Stimulated activated naive CD8-positive, alpha-beta T cell treated with anti-CD3 and anti-CD28 coated beads, Interleukin-15, amount 100 ng/mL, for 72 hours (primary cell): ENCODE measurements at regions not wholly inside any gene's neighbourhood (a gene's known extent, or its start where the extent isn't known, plus 50 kb on each side); places are given as distances from the start of the nearest gene placed in this dataset.
A peak's percentile ranks its signal among the peaks of the same experiment; 100 is the strongest.

ENCODE experiments used
- ATAC-seq: fragments of 150-1000 bp; cut with Tn5 transposase; 2 replicates; pipeline ENCODE4 v1.10.0; 2021; ENCODE audit warnings: mild to moderate bottlenecking, moderate library complexity
- DNase-seq, 2 donors: peaks; one replicate each; pipeline ENCODE4 v3.0.0; 2021 to 2022
- H3K27ac Mint-ChIP-seq, 2 donors: one replicate each; pipeline ENCODE4 v1.8.0; 2022; ENCODE audit warnings: mild to moderate bottlenecking in 2 of 2, mixed read lengths in 2 of 2, moderate library complexity in 2 of 2
- H3K27me3 Mint-ChIP-seq: one replicate; pipeline ENCODE4 v1.8.0; 2022; ENCODE audit warnings: mixed read lengths
- H3K4me1 Mint-ChIP-seq: one replicate; pipeline ENCODE4 v1.8.0; 2022; ENCODE audit warnings: mild to moderate bottlenecking, mixed read lengths
- H3K4me3 Mint-ChIP-seq, 2 donors: one replicate each; pipeline ENCODE4 v1.8.0; 2022; ENCODE audit warnings: mild to moderate bottlenecking in 2 of 2, mixed read lengths in 2 of 2, moderate library complexity in 1 of 2
- H3K9me3 Mint-ChIP-seq, 2 donors: one replicate each; pipeline ENCODE4 v1.8.0; 2022; ENCODE audit warnings: mixed read lengths in 2 of 2

DNA sequence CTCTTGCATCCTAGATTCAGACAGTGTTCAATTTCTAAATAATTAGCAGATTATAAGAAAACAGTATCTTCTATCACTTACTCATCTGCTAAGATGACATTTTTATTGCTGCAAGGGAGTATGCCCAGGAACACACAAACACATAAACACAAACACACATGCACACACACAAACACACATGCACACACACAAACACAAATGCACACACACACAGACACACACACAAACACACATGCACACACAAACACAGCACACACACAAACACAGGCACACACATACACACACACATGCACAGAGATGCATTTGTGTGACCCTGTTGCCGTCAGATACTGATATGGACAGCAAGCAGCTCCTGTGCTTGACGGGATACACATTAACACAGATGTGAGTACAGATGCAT lies 612.9 kb downstream of the IRX1 start:
- H3K4me3 Mint-ChIP-seq: no peak overlapping the region
- H3K4me1 Mint-ChIP-seq: no peaks in the 10 kb centered on the region
- no peaks in the 10 kb centered on the region for H3K27me3 Mint-ChIP-seq
- H3K27ac Mint-ChIP-seq: no peak overlapping the region
- DNase-seq (no peak), ATAC-seq (no peak)
- peaks cover 6 to 25% of the 10 kb centered on the region in 2 donors for H3K9me3 Mint-ChIP-seq

GRCh38 chr5:4208996-4209395 lies 613.4 kb downstream of the IRX1 start:
- ATAC-seq (no peak), DNase-seq (no peak)
- Mint-ChIP-seq H3K9me3 (peaks cover 10 to 25% of the 10 kb centered on the region in 2 donors), H3K4me1 (no peaks in the 10 kb centered on the region), H3K27me3 (no peaks in the 10 kb centered on the region), H3K27ac (no peak overlapping the region), H3K4me3 (no peak overlapping the region)

- no peak for ATAC-seq
- no peak for DNase-seq
- Mint-ChIP-seq H3K9me3 (peaks cover 12 to 25% of the 10 kb centered on the region in 2 donors), H3K27ac (no peak overlapping the region), H3K4me1 (no peaks in the 10 kb centered on the region), H3K27me3 (no peaks in the 10 kb centered on the region), H3K4me3 (no peak overlapping the region)
Measured at GRCh38 chr5:4212071-4212739, 616.6 kb downstream of the IRX1 start.

GRCh38 chr5:4212981-4213819 lies 617.6 kb downstream of the IRX1 start:
- no peak overlapping the region for H3K27ac Mint-ChIP-seq
- H3K9me3 Mint-ChIP-seq: peaks cover 12 to 22% of the 10 kb centered on the region in 2 donors
- no peak overlapping the region for H3K4me3 Mint-ChIP-seq
- no peaks in the 10 kb centered on the region for H3K4me1 Mint-ChIP-seq
- no peaks in the 10 kb centered on the region for H3K27me3 Mint-ChIP-seq
- ATAC-seq (no peak), DNase-seq (no peak)

- no peak for ATAC-seq
- H3K4me3 Mint-ChIP-seq: no peak overlapping the region
- H3K9me3 Mint-ChIP-seq: peaks cover 3 to 6% of the 10 kb centered on the region in 2 donors
- no peaks in the 10 kb centered on the region for H3K27me3 Mint-ChIP-seq
- no peaks in the 10 kb centered on the region for H3K4me1 Mint-ChIP-seq
- no peak for DNase-seq
- no peak overlapping the region for H3K27ac Mint-ChIP-seq
Measured at GRCh38 chr5:4215143-4215542, 619.5 kb downstream of the IRX1 start.

DNA sequence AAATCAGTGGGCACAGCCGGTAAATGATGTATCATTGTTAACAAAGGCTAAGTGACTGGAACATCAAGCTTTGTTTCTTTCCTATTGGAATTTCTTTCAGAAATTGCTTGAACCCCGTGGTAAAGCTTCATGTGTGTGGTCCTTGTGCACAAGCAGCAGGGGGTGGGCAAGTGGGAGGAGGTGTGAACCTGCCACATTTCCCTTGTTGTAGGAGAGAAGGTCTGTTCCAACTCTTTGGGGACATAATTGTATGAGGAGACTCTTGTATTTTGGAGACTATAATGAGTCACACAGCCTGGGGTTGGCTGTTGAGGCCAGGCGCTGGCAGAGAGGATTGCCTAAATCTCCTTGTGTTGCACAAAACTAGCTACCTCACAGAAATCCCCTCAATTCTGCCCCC lies 620.5 kb downstream of the IRX1 start:
- no peak overlapping the region for H3K27ac Mint-ChIP-seq
- no peak for DNase-seq
- ATAC-seq: no peak
- peaks cover 0 to 6% of the 10 kb centered on the region in 2 donors for H3K9me3 Mint-ChIP-seq
- no peaks in the 10 kb centered on the region for H3K27me3 Mint-ChIP-seq
- no peak overlapping the region for H3K4me3 Mint-ChIP-seq
- H3K4me1 Mint-ChIP-seq: no peaks in the 10 kb centered on the region

DNA sequence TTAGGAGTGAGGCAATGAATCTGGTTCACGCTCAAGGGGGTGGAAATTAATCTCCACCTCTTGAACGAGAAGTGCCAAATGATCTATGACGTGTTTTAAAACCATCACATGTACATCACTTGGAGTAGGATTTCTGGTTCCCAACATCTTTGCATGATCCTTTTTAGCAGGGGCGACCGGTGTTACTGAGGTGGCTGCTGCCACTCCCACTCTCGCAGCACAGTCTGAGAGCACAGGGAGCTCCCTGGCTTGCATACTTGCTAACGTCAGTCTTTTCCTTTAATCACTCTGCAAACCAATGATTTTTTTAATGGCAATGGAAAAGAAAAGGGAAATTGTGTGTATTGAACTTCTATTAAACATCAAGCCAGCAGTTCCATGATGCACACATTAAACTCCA lies 624.4 kb downstream of the IRX1 start:
- H3K4me1 Mint-ChIP-seq: no peaks in the 10 kb centered on the region
- no peak overlapping the region for H3K4me3 Mint-ChIP-seq
- no peak overlapping the region for H3K27ac Mint-ChIP-seq
- ATAC-seq (no peak), DNase-seq (no peak)
- H3K27me3 Mint-ChIP-seq: no peaks in the 10 kb centered on the region
- peaks cover 0 to 8% of the 10 kb centered on the region in 2 donors for H3K9me3 Mint-ChIP-seq

DNA sequence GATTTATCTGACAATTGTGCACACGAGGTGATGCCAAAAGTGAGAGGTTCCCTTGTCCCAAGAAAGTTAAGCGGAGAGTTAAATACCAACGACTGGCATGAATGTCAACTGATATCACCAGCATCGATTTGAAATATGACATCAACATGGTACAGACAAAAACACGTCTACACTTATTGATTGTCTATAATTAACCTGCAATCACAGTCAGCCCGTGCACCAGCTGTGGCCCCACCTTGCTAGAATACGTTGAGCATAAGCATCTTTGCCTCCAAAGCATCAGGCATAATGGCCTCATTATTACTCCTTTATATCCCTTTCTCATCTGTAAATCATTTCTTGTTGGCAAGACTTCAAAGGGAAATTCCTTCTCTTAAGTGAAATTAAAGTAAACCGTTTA lies 625.4 kb downstream of the IRX1 start:
- no peak overlapping the region for H3K27ac Mint-ChIP-seq
- no peak for ATAC-seq
- H3K27me3 Mint-ChIP-seq: no peaks in the 10 kb centered on the region
- DNase-seq: no peak
- H3K9me3 Mint-ChIP-seq: peaks cover 0 to 8% of the 10 kb centered on the region in 2 donors
- H3K4me3 Mint-ChIP-seq: no peak overlapping the region
- no peaks in the 10 kb centered on the region for H3K4me1 Mint-ChIP-seq

DNA sequence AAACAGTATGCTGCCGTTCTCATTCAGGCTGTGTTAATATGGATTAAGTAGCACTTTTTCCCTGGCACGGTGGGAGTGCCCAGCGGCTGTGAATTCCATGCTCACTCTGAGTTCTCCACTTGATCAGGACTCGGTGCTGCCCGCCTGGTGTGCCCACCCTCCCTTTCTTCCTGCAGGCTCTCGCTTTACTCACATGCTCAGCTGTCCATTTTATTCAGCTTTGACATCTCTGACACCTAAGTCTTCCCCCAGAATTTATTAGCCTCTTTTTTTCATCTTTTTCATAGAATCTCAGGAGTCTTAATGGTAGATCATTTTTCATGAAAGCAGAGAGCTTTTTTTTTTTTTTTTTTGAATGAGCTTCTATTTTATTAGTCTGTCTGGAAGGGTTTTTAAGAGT lies 626.5 kb downstream of the IRX1 start:
- DNase-seq: no peak
- Mint-ChIP-seq H3K9me3 (peaks cover 0 to 8% of the 10 kb centered on the region in 2 donors), H3K27me3 (no peaks in the 10 kb centered on the region)

DNA sequence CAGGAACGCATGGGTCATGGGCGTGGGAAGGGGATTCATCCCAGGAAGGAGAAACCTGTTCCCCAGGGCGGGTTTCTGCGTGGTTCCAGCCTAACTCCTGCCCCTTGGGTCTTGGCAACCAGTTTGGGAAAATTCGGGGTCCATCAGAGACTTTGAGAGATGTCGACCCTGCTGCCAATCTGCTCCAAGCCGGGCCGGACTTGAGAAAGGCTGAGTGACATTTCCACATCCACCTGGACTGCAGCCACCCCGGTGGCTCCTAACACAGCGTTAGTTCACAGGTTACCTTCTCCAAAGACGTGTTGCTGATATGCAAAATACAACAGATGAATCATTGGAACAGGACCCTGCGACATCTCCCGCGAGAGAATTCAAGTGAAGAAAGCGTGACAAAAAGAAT lies 627.2 kb downstream of the IRX1 start:
- H3K27ac Mint-ChIP-seq: no peak overlapping the region
- no peak overlapping the region for H3K4me3 Mint-ChIP-seq
- peaks cover 0 to 8% of the 10 kb centered on the region in 2 donors for H3K9me3 Mint-ChIP-seq
- no peaks in the 10 kb centered on the region for H3K4me1 Mint-ChIP-seq
- DNase-seq (no peak), ATAC-seq (no peak)
- H3K27me3 Mint-ChIP-seq: no peaks in the 10 kb centered on the region

More for the DNA sequence above, 626.5 kb downstream of the IRX1 start:
- ATAC-seq: no peak
- Mint-ChIP-seq H3K27ac (no peak overlapping the region), H3K4me3 (no peak overlapping the region), H3K4me1 (no peaks in the 10 kb centered on the region)

DNA sequence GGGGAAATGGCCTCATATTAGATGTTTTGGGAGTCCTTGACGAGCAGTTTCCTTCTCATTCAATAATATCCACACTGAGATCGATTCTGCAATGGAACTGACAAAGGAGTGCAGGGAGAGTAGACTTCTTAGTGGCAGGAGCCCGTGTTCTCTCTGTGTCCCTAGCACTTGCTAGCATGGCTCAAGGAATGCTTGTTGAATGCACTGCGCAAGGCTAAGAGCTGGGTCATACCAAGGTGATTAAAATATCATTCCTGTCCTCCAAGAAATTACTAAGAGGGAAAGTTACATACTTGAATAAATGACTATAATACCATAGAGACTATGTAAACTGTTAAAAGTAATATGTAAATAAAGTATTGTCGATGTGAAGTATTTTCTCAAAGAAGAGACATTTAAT lies 630.1 kb downstream of the IRX1 start:
- H3K9me3 Mint-ChIP-seq: peaks cover 0 to 8% of the 10 kb centered on the region in 2 donors

DNA sequence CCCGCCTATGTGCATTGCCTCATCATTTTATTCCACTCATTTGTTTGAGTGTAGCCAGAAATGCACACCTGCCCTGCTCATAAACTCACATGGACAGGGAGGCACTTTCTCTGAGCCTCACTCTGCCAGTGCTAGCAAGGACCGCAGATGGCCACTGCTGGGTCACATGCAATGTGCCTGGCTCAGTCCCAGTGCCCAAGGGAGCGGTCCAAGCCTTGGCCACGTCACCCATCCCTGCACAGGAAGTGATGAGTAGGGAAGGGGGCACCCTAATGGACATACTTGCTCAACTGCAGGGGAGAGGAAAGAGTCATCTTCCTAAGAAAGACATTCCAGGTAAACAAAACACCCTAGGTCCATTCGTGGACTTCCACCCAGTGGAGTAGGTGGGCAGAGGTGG lies 630.9 kb downstream of the IRX1 start:
- Mint-ChIP-seq H3K27ac (peak overlapping the region in 1 of 2 donors; percentile 65), H3K4me1 (no peaks in the 10 kb centered on the region), H3K4me3 (no peak overlapping the region), H3K27me3 (no peaks in the 10 kb centered on the region), H3K9me3 (peaks cover 0 to 8% of the 10 kb centered on the region in 2 donors)
- no peak for DNase-seq
- no peak for ATAC-seq

More for the DNA sequence above, 630.1 kb downstream of the IRX1 start:
- H3K27me3 Mint-ChIP-seq: no peaks in the 10 kb centered on the region
- H3K27ac Mint-ChIP-seq: no peak overlapping the region
- ATAC-seq (no peak), DNase-seq (no peak)
- no peak overlapping the region for H3K4me3 Mint-ChIP-seq
- H3K4me1 Mint-ChIP-seq: no peaks in the 10 kb centered on the region

DNA sequence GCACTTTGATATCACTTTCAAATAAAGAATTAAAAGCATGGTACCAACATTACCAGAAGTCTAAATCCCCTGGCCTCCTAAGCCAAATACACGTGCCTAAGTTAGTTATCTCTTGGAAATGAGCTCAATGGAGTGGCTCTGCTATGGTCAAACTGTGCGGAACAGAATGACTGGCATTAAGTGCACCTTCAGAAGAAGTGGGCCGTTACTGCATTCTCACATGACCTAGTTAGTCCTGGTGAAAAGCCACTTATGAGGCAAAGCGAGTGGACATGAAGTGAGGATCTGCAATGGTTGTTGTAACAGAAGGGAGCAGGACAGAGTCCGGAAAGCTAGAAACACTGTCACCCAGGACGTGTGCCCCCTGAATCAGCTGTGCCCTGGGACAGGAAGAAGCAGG lies 633.1 kb downstream of the IRX1 start:
- H3K9me3 Mint-ChIP-seq: peaks cover 4% of the 10 kb centered on the region in 2 donors
- H3K27ac Mint-ChIP-seq: no peak overlapping the region
- ATAC-seq (no peak), DNase-seq (no peak)
- H3K27me3 Mint-ChIP-seq: no peaks in the 10 kb centered on the region
- H3K4me1 Mint-ChIP-seq: no peaks in the 10 kb centered on the region
- no peak overlapping the region for H3K4me3 Mint-ChIP-seq

DNA sequence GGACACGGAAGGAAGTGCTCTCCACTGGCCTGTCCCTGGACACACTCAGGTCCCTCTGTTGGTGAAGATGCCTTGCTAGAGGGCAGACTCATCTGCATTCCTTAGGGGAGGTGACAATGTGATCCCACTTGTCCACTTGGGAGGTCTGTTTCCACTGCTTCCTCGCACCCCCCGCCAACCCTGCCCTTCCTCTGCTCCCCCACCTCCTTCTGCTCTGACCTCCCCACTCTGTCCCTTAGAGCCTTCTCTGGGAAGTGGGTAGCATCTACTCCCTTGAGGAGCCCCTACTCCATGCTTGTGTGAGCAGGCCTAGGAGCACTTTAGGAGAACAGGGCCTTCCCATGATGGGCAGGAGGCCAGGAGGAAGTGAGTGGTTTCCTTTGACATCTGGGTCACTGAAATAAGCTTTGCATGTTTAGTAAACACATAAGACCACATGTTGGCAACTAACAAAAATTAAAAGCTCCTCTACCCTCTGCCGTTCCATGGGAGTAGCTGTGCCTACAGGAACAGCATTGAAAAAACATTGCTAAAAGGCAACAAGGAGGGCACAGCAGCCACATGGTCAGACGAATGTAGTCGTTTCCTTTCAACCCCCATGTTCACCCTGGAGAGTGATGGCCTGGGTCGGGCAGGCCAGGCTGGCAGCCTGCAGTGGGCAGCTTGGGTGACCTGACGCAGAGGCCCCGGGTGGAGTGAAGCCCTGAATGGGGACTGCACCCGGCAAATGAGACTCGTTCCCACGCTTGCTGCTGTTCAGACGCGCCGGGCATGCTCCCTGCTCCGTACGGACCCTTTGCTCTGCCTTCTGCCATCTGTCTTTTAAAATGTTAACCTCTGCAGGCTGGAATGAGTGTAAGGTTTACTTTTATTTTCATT lies 634.0 kb downstream of the IRX1 start:
- Mint-ChIP-seq H3K27me3 (no peaks in the 10 kb centered on the region), H3K9me3 (peaks cover 13 to 14% of the 10 kb centered on the region in 2 donors), H3K27ac (no peak overlapping the region), H3K4me3 (no peak overlapping the region), H3K4me1 (no peaks in the 10 kb centered on the region)
- DNase-seq: no peak
- ATAC-seq: no peak

- peaks cover 13 to 18% of the 10 kb centered on the region in 2 donors for H3K9me3 Mint-ChIP-seq
- no peak overlapping the region for H3K27ac Mint-ChIP-seq
- H3K27me3 Mint-ChIP-seq: no peaks in the 10 kb centered on the region
- H3K4me3 Mint-ChIP-seq: no peak overlapping the region
- ATAC-seq (no peak), DNase-seq (no peak)
- H3K4me1 Mint-ChIP-seq: no peaks in the 10 kb centered on the region
Measured at GRCh38 chr5:4230471-4230785, 634.8 kb downstream of the IRX1 start.
